ENCODE measurements at regions not wholly inside any gene's neighbourhood (a gene's known extent, or its start where the extent isn't known, plus 50 kb on each side); places are given as distances from the start of the nearest gene placed in this dataset.

GRCh38 chr14:81771651-81772275 lies 238.1 kb upstream of the SEL1L start:
- no peak for TF ChIP-seq POLR2A (IDR thresholded peaks at IDR 0.05; ENCODE audit: low read depth, low read length)
- no peak for TF ChIP-seq POLR2AphosphoS5 (IDR thresholded peaks at IDR 0.05; ENCODE audit: low read depth, low read length)
